ENCODE measurements at regions not wholly inside any gene's neighbourhood (a gene's known extent, or its start where the extent isn't known, plus 50 kb on each side); places are given as distances from the start of the nearest gene placed in this dataset.

- DNase-seq: no peak
- Histone ChIP-seq H3K4me1 (ENCODE audit: insufficient read depth) (no peaks in the 10 kb centered on the region), H3K27ac (no peak overlapping the region), H3K36me3 (no peaks in the 10 kb centered on the region), H3K4me3 (no peak overlapping the region), H3K9me3 (no peaks in the 10 kb centered on the region), H3K27me3 (no peaks in the 10 kb centered on the region)
- TF ChIP-seq CTCF (IDR thresholded peaks at IDR 0.05) (no peak), EP300 (IDR thresholded peaks at IDR 0.05) (no peak), POLR2A (IDR thresholded peaks at IDR 0.05) (no peak)
- intact Hi-C loops (cut with DNase I): no loop called here
- 30 to 48% (median 41%) methylated on average over 4 of the region's 4 CpGs for WGBS, 3 donors
Observed at GRCh38 chr1:56396581-56396980, 182.8 kb downstream of the PLPP3 start.

- intact Hi-C loops (cut with DNase I): no loop called here
- 97 to 99% (median 99%) methylated on average over 2 of the region's 2 CpGs for WGBS, 3 donors
- no peak overlapping the region for H3K4me3 ChIP-seq
- no peaks in the 10 kb centered on the region for H3K36me3 ChIP-seq
- no peak for DNase-seq
- H3K9me3 ChIP-seq: no peaks in the 10 kb centered on the region
- H3K27ac ChIP-seq: no peak overlapping the region
- no peaks in the 10 kb centered on the region for H3K4me1 ChIP-seq (ENCODE audit: insufficient read depth)
- no peaks in the 10 kb centered on the region for H3K27me3 ChIP-seq
- TF ChIP-seq POLR2A (IDR thresholded peaks at IDR 0.05) (no peak), CTCF (IDR thresholded peaks at IDR 0.05) (no peak), EP300 (IDR thresholded peaks at IDR 0.05) (no peak)
Observed at GRCh38 chr1:56395776-56396175, 183.6 kb downstream of the PLPP3 start.

GRCh38 chr1:56394298-56394697 lies 185.1 kb downstream of the PLPP3 start:
- TF ChIP-seq POLR2A (IDR thresholded peaks at IDR 0.05) (no peak), CTCF (IDR thresholded peaks at IDR 0.05) (no peak), EP300 (IDR thresholded peaks at IDR 0.05) (no peak)

GRCh38 chr1:56390934-56391731 lies 188.2 kb downstream of the PLPP3 start:
- 89 to 93% (median 92%) methylated on average over 16 of the region's 16 CpGs for WGBS, 3 donors
- H3K27ac ChIP-seq: no peak overlapping the region
- no peaks in the 10 kb centered on the region for H3K4me1 ChIP-seq (ENCODE audit: insufficient read depth)
- no peak overlapping the region for H3K4me3 ChIP-seq
- H3K27me3 ChIP-seq: no peaks in the 10 kb centered on the region
- intact Hi-C loops (cut with DNase I): no loop called here
- no peaks in the 10 kb centered on the region for H3K9me3 ChIP-seq
- DNase-seq: no peak
- H3K36me3 ChIP-seq: no peaks in the 10 kb centered on the region
- TF ChIP-seq CTCF (IDR thresholded peaks at IDR 0.05) (no peak), EP300 (IDR thresholded peaks at IDR 0.05) (no peak), POLR2A (IDR thresholded peaks at IDR 0.05) (no peak)

More at GRCh38 chr1:56394298-56394697, 185.1 kb downstream of the PLPP3 start:
- WGBS, 3 donors: 69 to 92% (median 76%) methylated on average over 6 of the region's 6 CpGs
- intact Hi-C loops (cut with DNase I): no loop called here
- Histone ChIP-seq H3K4me1 (ENCODE audit: insufficient read depth) (no peaks in the 10 kb centered on the region), H3K4me3 (no peak overlapping the region), H3K27ac (no peak overlapping the region), H3K9me3 (no peaks in the 10 kb centered on the region), H3K27me3 (no peaks in the 10 kb centered on the region), H3K36me3 (no peaks in the 10 kb centered on the region)
- DNase-seq: no peak

Measured in ovary (tissue), 7 donors.